ENCODE measurements at regions not wholly inside any gene's neighbourhood (a gene's known extent, or its start where the extent isn't known, plus 50 kb on each side); places are given as distances from the start of the nearest gene placed in this dataset.
A peak's percentile ranks its signal among the peaks of the same experiment; 100 is the strongest.
"Not testable (repeated sequence)": the region's sequence is repeated elsewhere in the genome, so short reads cannot be mapped to it uniquely, and the experiment has no call there.

GRCh38 chr2:109976319-109976718, 77.8 kb downstream of the LIMS3 start:
- H4K20me1 ChIP-seq (ENCODE audit: insufficient read depth); H3K27me3 ChIP-seq (ENCODE audit: insufficient read depth, low read length); H3K4me1 ChIP-seq (ENCODE audit: control insufficient read depth in 1 of 2, insufficient read depth in 2 of 2, low read length in 2 of 2); H2AFZ ChIP-seq (ENCODE audit: low read depth, low read length, poor library complexity, severe bottlenecking); DNase-seq (ENCODE audit: low read depth, low spot score); RAD21 ChIA-PET (ENCODE audit: low non-redundant PET in 1 of 2, low total read pairs in 2 of 2, uncharacterized antibody in 2 of 2, unreplicated experiment in 2 of 2); H3K9me2 ChIP-seq (ENCODE audit: insufficient read depth); H3K9ac ChIP-seq (ENCODE audit: low read length); H3K9me3 ChIP-seq (ENCODE audit: control insufficient read depth in 1 of 2, insufficient read depth in 1 of 2, low read depth in 1 of 2, low read length in 2 of 2); BruUV-seq (replicated peaks); H3K4me2 ChIP-seq (ENCODE audit: low read length); H3K36me3 ChIP-seq (ENCODE audit: control insufficient read depth in 1 of 2, insufficient read depth in 2 of 2, low read length in 2 of 2); H3K4me3 ChIP-seq (replicated peaks in 1 of 2; ENCODE audit: low read depth in 1 of 2, low read length in 2 of 2); H3K79me2 ChIP-seq (ENCODE audit: insufficient read depth, low read length); CTCF ChIA-PET; POLR2A ChIA-PET; intact Hi-C loops (cut with micrococcal nuclease); H3K27ac ChIP-seq (ENCODE audit: low read depth, low read length): not testable (repeated sequence)
- ATAC-seq = peak; percentile 84

GRCh38 chr2:109980754-109981153, 82.3 kb downstream of the LIMS3 start:
- H3K9me2 ChIP-seq (ENCODE audit: insufficient read depth); H3K27me3 ChIP-seq (ENCODE audit: insufficient read depth, low read length); H3K9ac ChIP-seq (ENCODE audit: low read length); H3K4me1 ChIP-seq (ENCODE audit: control insufficient read depth in 1 of 2, insufficient read depth in 2 of 2, low read length in 2 of 2); H3K9me3 ChIP-seq (ENCODE audit: control insufficient read depth in 1 of 2, insufficient read depth in 1 of 2, low read depth in 1 of 2, low read length in 2 of 2); H3K36me3 ChIP-seq (ENCODE audit: control insufficient read depth in 1 of 2, insufficient read depth in 2 of 2, low read length in 2 of 2); H3K4me2 ChIP-seq (ENCODE audit: low read length); BruUV-seq (replicated peaks); RAD21 ChIA-PET (ENCODE audit: low non-redundant PET in 1 of 2, low total read pairs in 2 of 2, uncharacterized antibody in 2 of 2, unreplicated experiment in 2 of 2); H3K4me3 ChIP-seq (replicated peaks in 1 of 2; ENCODE audit: low read depth in 1 of 2, low read length in 2 of 2); H3K27ac ChIP-seq (ENCODE audit: low read depth, low read length); H4K20me1 ChIP-seq (ENCODE audit: insufficient read depth); H2AFZ ChIP-seq (ENCODE audit: low read depth, low read length, poor library complexity, severe bottlenecking); DNase-seq (ENCODE audit: low read depth, low spot score); intact Hi-C loops (cut with micrococcal nuclease); H3K79me2 ChIP-seq (ENCODE audit: insufficient read depth, low read length); POLR2A ChIA-PET; CTCF ChIA-PET: not testable (repeated sequence)
- ATAC-seq = peak; percentile 67

- H2AFZ ChIP-seq (ENCODE audit: low read depth, low read length, poor library complexity, severe bottlenecking); H3K4me3 ChIP-seq (replicated peaks in 1 of 2; ENCODE audit: low read depth in 1 of 2, low read length in 2 of 2); H3K27me3 ChIP-seq (ENCODE audit: insufficient read depth, low read length); H3K9me3 ChIP-seq (ENCODE audit: control insufficient read depth in 1 of 2, insufficient read depth in 1 of 2, low read depth in 1 of 2, low read length in 2 of 2); H3K9ac ChIP-seq (ENCODE audit: low read length); H3K36me3 ChIP-seq (ENCODE audit: control insufficient read depth in 1 of 2, insufficient read depth in 2 of 2, low read length in 2 of 2); DNase-seq (ENCODE audit: low read depth, low spot score); intact Hi-C loops (cut with micrococcal nuclease); H3K27ac ChIP-seq (ENCODE audit: low read depth, low read length); POLR2A ChIA-PET; RAD21 ChIA-PET (ENCODE audit: low non-redundant PET in 1 of 2, low total read pairs in 2 of 2, uncharacterized antibody in 2 of 2, unreplicated experiment in 2 of 2); H3K79me2 ChIP-seq (ENCODE audit: insufficient read depth, low read length); H3K9me2 ChIP-seq (ENCODE audit: insufficient read depth); CTCF ChIA-PET; H3K4me1 ChIP-seq (ENCODE audit: control insufficient read depth in 1 of 2, insufficient read depth in 2 of 2, low read length in 2 of 2); H3K4me2 ChIP-seq (ENCODE audit: low read length); H4K20me1 ChIP-seq (ENCODE audit: insufficient read depth): not testable (repeated sequence)
- peak; percentile 83 for ATAC-seq
- BruUV-seq (replicated peaks) = TSS peak; percentile 93
These were observed 88.1 kb downstream of the LIMS3 start for GRCh38 chr2:109986389-109987088.

- DNase-seq (ENCODE audit: low read depth, low spot score); H3K4me1 ChIP-seq (ENCODE audit: control insufficient read depth in 1 of 2, insufficient read depth in 2 of 2, low read length in 2 of 2); H3K36me3 ChIP-seq (ENCODE audit: control insufficient read depth in 1 of 2, insufficient read depth in 2 of 2, low read length in 2 of 2); H4K20me1 ChIP-seq (ENCODE audit: insufficient read depth); H3K27ac ChIP-seq (ENCODE audit: low read depth, low read length); H3K27me3 ChIP-seq (ENCODE audit: insufficient read depth, low read length); H3K79me2 ChIP-seq (ENCODE audit: insufficient read depth, low read length); POLR2A ChIA-PET; BruUV-seq (replicated peaks); H3K4me2 ChIP-seq (ENCODE audit: low read length); H2AFZ ChIP-seq (ENCODE audit: low read depth, low read length, poor library complexity, severe bottlenecking); RAD21 ChIA-PET (ENCODE audit: low non-redundant PET in 1 of 2, low total read pairs in 2 of 2, uncharacterized antibody in 2 of 2, unreplicated experiment in 2 of 2); intact Hi-C loops (cut with micrococcal nuclease); CTCF ChIA-PET; H3K9me3 ChIP-seq (ENCODE audit: control insufficient read depth in 1 of 2, insufficient read depth in 1 of 2, low read depth in 1 of 2, low read length in 2 of 2); H3K9ac ChIP-seq (ENCODE audit: low read length); H3K4me3 ChIP-seq (replicated peaks in 1 of 2; ENCODE audit: low read depth in 1 of 2, low read length in 2 of 2); H3K9me2 ChIP-seq (ENCODE audit: insufficient read depth): not testable (repeated sequence)
- ATAC-seq = peak; percentile 23
These were observed 88.6 kb downstream of the LIMS3 start for GRCh38 chr2:109987089-109987420.

All from HCT116 (cell line).